HG02588 (cell line): ENCODE measurements at regions not wholly inside any gene's neighbourhood (a gene's known extent, or its start where the extent isn't known, plus 50 kb on each side); places are given as distances from the start of the nearest gene placed in this dataset.
A peak's percentile ranks its signal among the peaks of the same experiment; 100 is the strongest.

ENCODE experiments used
- ATAC-seq: cut with Tn5 transposase; IDR thresholded peaks from one replicate; pipeline ENCODE4 v1.9.1; 2021; ENCODE audit warnings: mild to moderate bottlenecking, moderate library complexity; ENCODE audit not compliant: unreplicated experiment

DNA sequence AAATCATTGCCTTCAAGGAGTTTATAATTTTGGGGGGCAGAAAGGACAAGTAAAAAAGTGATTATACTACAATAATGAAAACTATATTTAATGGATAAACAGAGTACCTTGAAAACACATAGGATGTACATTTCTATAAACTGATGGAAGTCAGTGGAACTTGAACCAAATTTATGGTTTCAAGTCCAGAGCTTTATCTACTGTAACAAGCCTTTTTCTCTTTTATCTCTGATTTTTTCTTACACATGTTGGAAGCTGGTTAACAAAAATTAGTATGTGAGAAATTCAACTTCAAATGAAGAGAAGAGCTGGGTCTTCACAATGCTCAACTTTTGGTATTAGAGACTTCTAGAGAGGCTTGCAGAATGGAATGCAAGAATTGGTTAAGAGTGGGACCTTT, 393.6 kb downstream of the LMO7 start:
- no peak for ATAC-seq

DNA sequence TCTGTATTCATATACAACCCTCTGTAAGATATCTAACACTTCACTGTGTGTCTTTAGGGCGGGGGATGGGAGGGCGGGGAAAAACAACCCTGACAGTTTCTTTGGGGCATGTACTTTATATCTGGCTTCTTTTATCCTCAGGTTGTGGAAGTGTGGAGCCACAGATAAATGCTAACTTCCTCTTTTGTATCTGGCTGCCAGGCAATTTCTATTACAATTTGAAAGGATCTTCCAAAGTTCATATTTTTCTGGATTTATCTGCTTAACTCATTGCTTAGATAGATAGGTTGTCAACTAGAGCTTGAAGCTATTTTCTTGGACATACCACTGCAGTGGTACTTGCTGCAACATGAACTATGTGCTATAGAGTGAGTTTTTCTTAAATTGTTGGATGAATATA, 393.0 kb downstream of the LMO7 start:
- ATAC-seq = no peak

GRCh38 chr13:76027131-76027530, 391.0 kb downstream of the LMO7 start:
- no peak for ATAC-seq

DNA sequence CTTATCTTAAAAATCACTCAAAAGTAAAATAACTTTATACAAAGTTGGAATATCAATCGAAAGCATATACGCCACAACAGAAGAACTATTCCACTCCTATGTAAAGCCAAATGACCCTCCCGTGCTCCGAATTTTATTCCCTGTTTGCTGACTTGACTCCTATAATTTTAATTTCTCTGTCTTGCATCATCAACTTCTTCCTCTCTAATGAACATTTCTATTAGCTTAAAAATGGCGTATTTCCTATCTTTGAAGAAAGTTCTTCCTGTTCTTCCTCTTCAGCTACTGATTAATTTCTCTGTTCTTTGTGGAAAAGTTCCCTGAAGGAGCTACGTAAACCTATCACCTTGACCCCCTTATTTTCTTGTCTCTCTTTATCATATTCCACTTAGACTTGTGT, 389.3 kb downstream of the LMO7 start:
- ATAC-seq = no peak

DNA sequence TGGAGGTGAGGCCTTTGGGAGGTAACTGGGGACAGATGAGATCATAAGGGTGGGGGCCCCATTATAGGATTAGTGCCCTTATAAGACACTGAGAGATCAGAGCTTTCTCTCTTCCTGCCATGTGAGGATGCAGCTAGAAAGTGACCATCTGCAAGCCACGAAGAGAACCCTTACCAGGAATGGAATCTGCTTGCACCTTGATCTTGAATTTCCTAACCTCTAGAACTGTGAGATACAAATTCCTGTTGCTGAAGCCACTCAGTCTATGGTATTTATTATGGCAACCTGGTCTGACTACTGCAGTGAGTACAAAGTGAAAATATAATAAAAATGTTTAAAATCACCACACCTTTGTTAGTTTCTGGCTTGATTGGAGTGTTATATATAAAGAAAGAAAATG, 388.0 kb downstream of the LMO7 start:
- ATAC-seq = no peak

DNA sequence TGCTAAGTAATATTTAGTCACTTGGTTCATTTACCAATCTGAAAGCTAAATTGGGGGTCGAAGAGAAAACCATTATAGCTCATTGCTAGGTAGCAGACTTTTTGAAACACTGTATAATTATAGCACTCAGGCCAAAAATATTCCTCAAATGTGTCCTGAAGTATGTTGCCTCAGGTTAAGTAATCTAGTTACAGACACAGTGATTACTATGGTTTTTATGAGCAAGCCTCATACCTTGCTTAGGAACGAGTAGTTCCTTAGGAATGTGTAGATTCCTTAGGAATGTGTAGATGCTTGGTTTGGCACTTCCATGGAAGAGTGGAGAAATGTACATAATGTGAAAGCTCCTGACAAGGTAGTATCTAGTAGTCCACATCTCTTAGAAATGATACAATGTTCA, 387.5 kb downstream of the LMO7 start:
- no peak for ATAC-seq

GRCh38 chr13:76020421-76020955, 384.4 kb downstream of the LMO7 start:
- no peak for ATAC-seq

DNA sequence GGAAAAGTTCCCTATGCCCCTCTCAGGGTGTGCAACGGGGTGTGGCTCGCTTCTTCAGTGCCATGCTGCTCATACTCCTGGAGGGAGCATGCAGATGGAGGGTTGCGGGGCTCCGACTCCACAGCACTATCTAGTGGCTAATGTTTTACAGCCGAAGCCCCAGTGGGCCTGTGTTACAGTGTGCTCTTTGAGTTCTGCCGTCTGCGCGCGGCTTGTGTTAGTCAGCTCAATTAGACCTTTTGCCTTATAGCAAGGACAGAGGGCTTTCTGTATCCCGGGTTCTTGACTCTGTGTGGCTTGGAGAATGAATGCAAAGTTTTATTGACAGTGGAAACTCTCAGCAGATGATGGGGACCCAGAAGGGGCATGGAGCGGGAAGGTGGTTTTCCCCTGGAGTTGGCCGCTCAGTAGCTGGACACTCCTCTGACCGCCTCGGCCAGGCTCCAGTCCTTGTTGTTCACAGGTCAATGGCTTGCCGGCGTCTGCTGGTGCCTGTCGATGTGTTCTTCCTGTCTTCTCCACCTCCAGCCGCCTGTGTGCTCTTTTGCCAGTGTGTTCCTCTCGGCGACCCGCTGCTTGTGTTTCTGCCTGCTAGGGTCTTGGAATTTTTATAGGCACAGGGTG, 383.4 kb downstream of the LMO7 start:
- no peak for ATAC-seq

- no peak for ATAC-seq
These were observed 381.9 kb downstream of the LMO7 start for GRCh38 chr13:76017861-76018556.

GRCh38 chr13:76016799-76017400, 380.8 kb downstream of the LMO7 start:
- peak; percentile 78 for ATAC-seq

GRCh38 chr13:76014406-76015318, 378.5 kb downstream of the LMO7 start:
- no peak for ATAC-seq

GRCh38 chr13:76012091-76012721, 376.1 kb downstream of the LMO7 start:
- ATAC-seq = no peak

DNA sequence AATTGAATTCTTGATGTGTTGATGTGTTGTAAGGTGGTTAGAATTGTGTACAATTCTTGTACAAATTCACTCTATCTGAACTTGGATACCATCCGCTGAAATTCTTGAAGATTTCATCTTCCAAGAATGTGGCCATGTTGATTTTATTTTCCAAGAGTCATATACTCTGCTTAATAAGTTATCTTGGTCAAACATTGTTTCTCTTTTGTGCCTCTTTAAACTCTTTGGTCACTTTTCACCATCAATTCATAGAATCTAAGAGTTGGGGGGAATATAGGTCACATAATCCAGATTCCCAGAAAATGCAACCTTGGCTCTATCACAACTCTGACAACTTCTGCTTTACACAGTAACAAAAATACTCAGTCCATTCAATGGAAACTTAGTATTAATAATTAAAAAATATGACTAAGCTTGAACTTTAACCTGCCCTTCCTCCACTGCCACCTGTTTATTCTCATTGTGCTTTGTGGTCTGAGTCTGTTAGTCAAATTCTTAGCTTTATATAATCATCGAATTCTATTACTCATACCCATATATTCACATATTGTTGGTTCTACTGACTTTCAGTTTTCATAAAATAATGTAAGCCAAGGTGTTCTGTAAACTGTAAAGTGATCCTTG, 373.2 kb downstream of the LMO7 start:
- no peak for ATAC-seq

DNA sequence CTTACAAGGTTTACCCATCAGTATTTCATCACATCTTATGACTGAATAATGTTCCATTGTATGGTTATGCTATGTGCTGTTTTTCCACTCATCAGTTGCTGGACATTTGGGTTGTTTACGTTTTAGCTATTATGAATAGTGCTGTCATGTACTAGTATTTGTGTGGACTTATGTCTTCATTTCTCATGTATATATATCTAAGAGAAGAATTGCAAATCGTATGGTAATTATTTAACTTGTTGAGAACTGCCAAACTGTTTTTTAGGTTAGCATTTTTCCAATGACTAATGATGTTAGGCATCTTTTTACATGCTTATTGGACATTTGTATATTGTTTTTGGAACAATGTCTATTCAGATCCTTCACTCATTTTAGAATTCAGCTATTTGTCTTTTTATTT, 368.3 kb downstream of the LMO7 start:
- no peak for ATAC-seq

DNA sequence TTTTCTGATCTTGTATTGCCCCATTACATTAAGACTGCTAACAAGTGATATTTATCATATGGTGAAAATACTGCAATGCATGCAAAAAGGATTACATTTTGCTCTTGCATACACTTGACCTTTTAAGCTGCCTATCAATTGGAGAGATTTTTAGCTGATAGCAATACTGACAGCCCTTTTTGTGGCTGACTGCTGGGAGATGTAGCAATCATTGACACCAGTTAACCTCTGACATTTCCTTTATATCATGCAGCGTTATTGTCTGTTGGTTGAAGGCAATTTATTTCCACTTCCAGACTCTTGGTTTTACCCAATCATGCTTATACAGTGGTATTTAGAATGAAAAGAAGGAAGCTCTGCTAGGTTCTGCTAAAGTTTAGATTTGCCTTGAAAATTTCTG, 364.0 kb downstream of the LMO7 start:
- no peak for ATAC-seq

- no peak for ATAC-seq
These were observed 360.5 kb downstream of the LMO7 start for GRCh38 chr13:75996582-75996981.

DNA sequence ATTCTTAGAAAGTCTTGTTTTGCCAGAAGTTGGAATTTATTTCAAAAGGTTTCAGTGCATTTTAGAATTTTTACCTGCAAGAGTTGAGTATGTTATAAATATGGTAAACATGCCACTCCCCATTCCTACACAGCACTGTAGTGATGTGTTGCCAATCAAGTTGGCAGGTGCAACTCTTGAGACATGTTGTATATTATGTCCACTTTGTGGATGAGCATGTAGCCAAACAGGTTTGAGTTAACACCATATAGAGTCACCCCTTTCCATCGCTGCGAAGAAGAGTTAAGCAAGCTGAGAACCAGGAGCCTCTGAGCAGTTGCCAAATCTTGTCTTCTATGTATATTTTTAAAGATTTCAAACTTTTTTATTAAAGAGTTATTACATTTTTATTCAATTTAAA, 359.8 kb downstream of the LMO7 start:
- ATAC-seq = no peak

DNA sequence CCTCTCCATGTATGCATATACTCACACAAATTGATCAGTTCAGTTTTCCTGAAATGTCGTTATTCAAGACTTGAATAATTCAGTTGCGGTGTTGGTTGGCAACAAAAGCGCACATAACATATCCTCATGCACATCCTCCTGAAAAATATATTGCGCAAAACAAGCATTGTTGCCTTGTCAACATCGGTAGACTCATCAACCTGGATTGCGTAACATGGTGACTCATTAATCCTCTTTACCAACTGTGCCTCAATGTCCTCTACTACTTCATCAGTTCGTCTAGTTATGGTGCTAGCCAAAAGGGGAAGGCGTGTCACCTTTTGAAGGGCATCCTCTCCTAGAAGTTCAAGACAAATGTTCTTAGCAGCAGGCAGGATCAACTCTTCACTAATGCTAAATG, 357.7 kb downstream of the LMO7 start:
- no peak for ATAC-seq

- no peak for ATAC-seq
These were observed 357.1 kb downstream of the LMO7 start for GRCh38 chr13:75993241-75993640.

GRCh38 chr13:75986818-75987217, 350.7 kb downstream of the LMO7 start:
- peak; percentile 86 for ATAC-seq
